Lung (tissue), 12 donors: ENCODE measurements at regions not wholly inside any gene's neighbourhood (a gene's known extent, or its start where the extent isn't known, plus 50 kb on each side); places are given as distances from the start of the nearest gene placed in this dataset. TPM values are rescaled to one million over a fixed set of nuclear protein-coding genes. Genes with fewer than 3 reads are reported as not detected.

Experiments
- ATAC-seq: fragments of 200-7000 bp; cut with Tn5 transposase; one replicate; pipeline ENCODE4 v1.9.1; 2020; ENCODE audit warnings: moderate number of reproducible peaks; ENCODE audit not compliant: insufficient read depth, low FRiP score
- DNase-seq, 3 donors: peaks; one replicate each; pipeline ENCODE4 v3.0.0-alpha.2; 2013 to 2017
- H3K27ac ChIP-seq, 2 donors: one replicate each; pipeline ENCODE4 v1.5.1; 2013; ENCODE audit warnings: mild to moderate bottlenecking in 2 of 2, moderate library complexity in 2 of 2, control low read depth in 1 of 2, inconsistent platforms in 1 of 2, low read depth in 1 of 2, low read length in 1 of 2
- H3K27me3 ChIP-seq, 3 donors: one replicate each; pipeline ENCODE4 v1.5.1; 2013; ENCODE audit warnings: low read length in 2 of 3; ENCODE audit not compliant: control insufficient read depth in 3 of 3, insufficient read depth in 3 of 3
- H3K36me3 ChIP-seq, 4 donors: one replicate each; pipeline ENCODE4 v1.5.1; 2013; ENCODE audit warnings: low read length in 4 of 4, mild to moderate bottlenecking in 1 of 4, moderate library complexity in 1 of 4; ENCODE audit not compliant: control insufficient read depth in 4 of 4, insufficient read depth in 4 of 4
- H3K4me1 ChIP-seq, 5 donors: one replicate each; pipeline ENCODE4 v1.5.1; 2013; ENCODE audit warnings: low read length in 5 of 5, mild to moderate bottlenecking in 2 of 5, moderate library complexity in 1 of 5; ENCODE audit not compliant: control insufficient read depth in 5 of 5, insufficient read depth in 5 of 5
- H3K4me3 ChIP-seq: one replicate; pipeline ENCODE4 v1.5.1; 2013; ENCODE audit warnings: mild to moderate bottlenecking, control low read depth, moderate library complexity
- H3K9ac ChIP-seq, 2 donors: one replicate each; pipeline ENCODE4 v1.5.1; 2013; ENCODE audit warnings: low read length in 2 of 2, control low read depth in 1 of 2; ENCODE audit not compliant: insufficient read depth in 1 of 2
- H3K9me3 ChIP-seq, 4 donors: one replicate each; pipeline ENCODE4 v1.5.1; 2013; ENCODE audit warnings: low read length in 3 of 4, mild to moderate bottlenecking in 1 of 4, moderate library complexity in 1 of 4; ENCODE audit not compliant: control insufficient read depth in 4 of 4, insufficient read depth in 3 of 4
- CTCF ChIP-seq: IDR thresholded peaks from 2 replicates; pipeline ENCODE4 v1.5.1; 2012; ENCODE audit warnings: mild to moderate bottlenecking; ENCODE audit errors: control extremely low read depth, extremely low read depth
- WGBS, 2 donors: extraction: QIAGEN DNeasy Blood & Tissue Kit; methylation state at CpG; one replicate each; pipeline ENCODE4 v1.1.7; 2013; 5-methylcytosine and 5-hydroxymethylcytosine counted together
- small RNA-seq: library from RNA; depleted of rRNA; stranded (forward); fragments of <200 nt; gene quantifications from one replicate; pipeline ENCODE3, GENCODE V24; 2014; ENCODE audit warnings: low replicate concordance
- donor health status: control.
- donor health status: control.
- donor health status: Bipolar disorder and iron deficiency.
- donor health status: healthy.
- donor health status: DM: yes; HTN: yes; CAD: no.

DNA sequence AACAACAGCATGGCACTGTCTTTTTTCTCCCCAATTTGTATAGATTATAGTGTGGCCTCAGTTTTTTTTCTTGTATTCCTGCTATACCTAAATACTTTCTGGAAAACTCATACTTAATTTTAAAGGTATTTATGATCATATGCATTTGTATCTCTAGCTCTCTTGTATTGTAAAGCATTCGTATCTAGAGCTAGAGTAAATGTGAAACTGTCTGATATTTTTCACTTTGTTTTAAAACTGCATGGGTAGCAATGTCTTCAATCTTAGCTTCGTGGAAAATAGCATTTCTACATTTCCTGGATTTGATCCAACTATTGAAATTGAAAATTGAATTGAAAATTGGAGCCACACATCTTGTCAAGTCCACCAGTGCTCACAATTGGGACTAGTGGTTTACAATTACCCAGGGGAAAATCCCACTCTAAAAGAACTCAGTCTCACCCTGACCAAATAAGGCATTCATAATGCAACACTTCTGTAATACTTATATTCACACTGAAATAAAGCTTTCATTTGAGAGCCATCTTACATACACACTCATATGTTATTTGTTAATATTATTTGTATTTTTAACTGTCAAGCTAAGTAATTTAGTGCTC is 51.3 kb upstream of the KLF6 start:
- DNase-seq: no peak
- no peak overlapping the region for H3K27ac ChIP-seq
- ATAC-seq: no peak

GRCh38 chr10:3835770-3836169 is 50.8 kb upstream of the KLF6 start:
- H3K36me3 ChIP-seq: no peaks in the 10 kb centered on the region
- peak overlapping the region in 1 of 2 donors; percentile 45 for H3K27ac ChIP-seq
- DNase-seq: peak; percentile 39 to 69 (median 61)
- WGBS, 2 donors: 20 to 24% methylated on average over 6 of the region's 6 CpGs
- H3K4me1 ChIP-seq: peaks cover 3 to 26% (median 8%) of the 10 kb centered on the region in 5 donors
- H3K4me3 ChIP-seq: no peak overlapping the region
- TF ChIP-seq CTCF: no peak
- H3K9me3 ChIP-seq: no peaks in the 10 kb centered on the region
- ATAC-seq: no peak
- no peaks in the 10 kb centered on the region for H3K27me3 ChIP-seq
- no peak overlapping the region for H3K9ac ChIP-seq

More for the DNA sequence above, 51.3 kb upstream of the KLF6 start:
- Histone ChIP-seq H3K4me1 (peaks cover 0 to 21% (median 4%) of the 10 kb centered on the region in 5 donors), H3K27me3 (no peaks in the 10 kb centered on the region), H3K9me3 (no peaks in the 10 kb centered on the region), H3K36me3 (no peaks in the 10 kb centered on the region), H3K9ac (no peak overlapping the region), H3K4me3 (no peak overlapping the region)
- WGBS, 2 donors: 56 to 59% methylated on average over 2 of the region's 2 CpGs
- TF ChIP-seq CTCF: no peak

DNA sequence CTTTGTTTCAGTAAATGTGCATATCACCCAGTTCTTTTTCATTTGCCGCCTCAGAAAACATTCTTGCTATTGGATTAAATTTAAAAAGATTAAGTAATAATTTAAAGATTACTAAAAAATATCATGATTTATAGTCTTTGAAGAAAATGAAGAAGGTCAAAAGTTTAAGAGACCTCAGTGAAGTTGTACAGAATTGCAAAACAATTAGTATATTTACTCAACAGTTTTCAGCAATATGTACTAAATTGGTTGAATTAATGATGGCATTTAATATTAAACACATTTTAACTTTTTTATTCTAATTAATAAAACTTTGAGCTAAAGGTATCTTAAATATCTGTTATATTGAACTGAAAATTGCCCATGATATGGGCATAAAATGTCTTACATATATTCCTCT is 49.9 kb upstream of the KLF6 start:
- no peaks in the 10 kb centered on the region for H3K36me3 ChIP-seq
- ATAC-seq (no peak), DNase-seq (no peak)
- no peaks in the 10 kb centered on the region for H3K9me3 ChIP-seq
- 94 to 96% methylated on average over 1 of the region's 1 CpG for WGBS, 2 donors
- peaks cover 3 to 29% (median 11%) of the 10 kb centered on the region in 5 donors for H3K4me1 ChIP-seq
- H3K9ac ChIP-seq: no peak overlapping the region
- H3K27me3 ChIP-seq: no peaks in the 10 kb centered on the region
- no peak overlapping the region for H3K27ac ChIP-seq
- TF ChIP-seq CTCF: no peak
- H3K4me3 ChIP-seq: no peak overlapping the region

Small RNAs in the stretch of these regions (small RNA-seq; reads per million reads assigned to genes)
- gene MIR6078 (not detected), gene RNU6-163P (not detected)
